Mucosa of rectum (tissue), 2 donors: ENCODE measurements at regions not wholly inside any gene's neighbourhood (a gene's known extent, or its start where the extent isn't known, plus 50 kb on each side); places are given as distances from the start of the nearest gene placed in this dataset.
A peak's percentile ranks its signal among the peaks of the same experiment; 100 is the strongest.

Experiments used
- H3K27ac ChIP-seq, 2 donors: one replicate each; pipeline ENCODE4 v1.7.0; 2013; ENCODE audit warnings: inconsistent platforms in 2 of 2, low read depth in 2 of 2, low read length in 2 of 2
- H3K27me3 ChIP-seq, 2 donors: one replicate each; pipeline ENCODE4 v1.7.0; 2013; ENCODE audit warnings: low read length in 2 of 2; ENCODE audit not compliant: control insufficient read depth in 2 of 2, insufficient read depth in 2 of 2
- H3K36me3 ChIP-seq, 2 donors: one replicate each; pipeline ENCODE4 v1.7.0; 2013; ENCODE audit warnings: low read length in 2 of 2; ENCODE audit not compliant: control insufficient read depth in 2 of 2, insufficient read depth in 2 of 2
- H3K4me1 ChIP-seq, 2 donors: one replicate each; pipeline ENCODE4 v1.7.0; 2013; ENCODE audit warnings: low read length in 2 of 2, mild to moderate bottlenecking in 1 of 2; ENCODE audit not compliant: control insufficient read depth in 2 of 2, insufficient read depth in 2 of 2
- H3K4me3 ChIP-seq, 2 donors: one replicate each; pipeline ENCODE4 v1.7.0; 2013; ENCODE audit warnings: low read length in 2 of 2
- H3K9ac ChIP-seq, 2 donors: one replicate each; pipeline ENCODE4 v1.7.0; 2013; ENCODE audit warnings: low read length in 2 of 2, low read depth in 1 of 2, mild to moderate bottlenecking in 1 of 2
- H3K9me3 ChIP-seq, 2 donors: one replicate each; pipeline ENCODE4 v1.7.0; 2013; ENCODE audit warnings: low read length in 2 of 2; ENCODE audit not compliant: control insufficient read depth in 2 of 2
- donor health status: healthy.
- donor health status: Normal muscosa, but diverticular disease.

- no peaks in the 10 kb centered on the region for H3K27me3 ChIP-seq
- H3K4me3 ChIP-seq = no peak overlapping the region
- H3K36me3 ChIP-seq = no peaks in the 10 kb centered on the region
- no peak overlapping the region for H3K9ac ChIP-seq
- H3K27ac ChIP-seq = peak overlapping the region in 1 of 2 donors; percentile 35
- no peaks in the 10 kb centered on the region for H3K9me3 ChIP-seq
- no peaks in the 10 kb centered on the region for H3K4me1 ChIP-seq
Observed at GRCh38 chr5:40405230-40405629, 274.5 kb upstream of the PTGER4 start.

GRCh38 chr5:40404613-40405012, 275.1 kb upstream of the PTGER4 start:
- no peak overlapping the region for H3K9ac ChIP-seq
- no peaks in the 10 kb centered on the region for H3K4me1 ChIP-seq
- H3K36me3 ChIP-seq = no peaks in the 10 kb centered on the region
- H3K9me3 ChIP-seq = no peaks in the 10 kb centered on the region
- no peak overlapping the region for H3K27ac ChIP-seq
- no peak overlapping the region for H3K4me3 ChIP-seq
- no peaks in the 10 kb centered on the region for H3K27me3 ChIP-seq

GRCh38 chr5:40402007-40402364, 277.7 kb upstream of the PTGER4 start:
- no peaks in the 10 kb centered on the region for H3K4me1 ChIP-seq
- H3K36me3 ChIP-seq = no peaks in the 10 kb centered on the region
- H3K9ac ChIP-seq = no peak overlapping the region
- no peak overlapping the region for H3K27ac ChIP-seq
- no peaks in the 10 kb centered on the region for H3K9me3 ChIP-seq
- H3K27me3 ChIP-seq = no peaks in the 10 kb centered on the region
- no peak overlapping the region for H3K4me3 ChIP-seq

- H3K9ac ChIP-seq = no peak overlapping the region
- no peaks in the 10 kb centered on the region for H3K36me3 ChIP-seq
- no peak overlapping the region for H3K4me3 ChIP-seq
- no peaks in the 10 kb centered on the region for H3K27me3 ChIP-seq
- no peaks in the 10 kb centered on the region for H3K9me3 ChIP-seq
- H3K27ac ChIP-seq = no peak overlapping the region
- no peaks in the 10 kb centered on the region for H3K4me1 ChIP-seq
Observed at GRCh38 chr5:40401284-40402006, 278.3 kb upstream of the PTGER4 start.

GRCh38 chr5:40400245-40400644, 279.5 kb upstream of the PTGER4 start:
- Histone ChIP-seq H3K9me3 (no peaks in the 10 kb centered on the region), H3K4me3 (no peak overlapping the region), H3K4me1 (no peaks in the 10 kb centered on the region), H3K9ac (no peak overlapping the region), H3K27ac (no peak overlapping the region), H3K36me3 (no peaks in the 10 kb centered on the region), H3K27me3 (no peaks in the 10 kb centered on the region)

GRCh38 chr5:40399349-40399748, 280.4 kb upstream of the PTGER4 start:
- no peaks in the 10 kb centered on the region for H3K9me3 ChIP-seq
- no peaks in the 10 kb centered on the region for H3K4me1 ChIP-seq
- no peak overlapping the region for H3K27ac ChIP-seq
- H3K9ac ChIP-seq = no peak overlapping the region
- H3K4me3 ChIP-seq = no peak overlapping the region
- no peaks in the 10 kb centered on the region for H3K27me3 ChIP-seq
- no peaks in the 10 kb centered on the region for H3K36me3 ChIP-seq

- no peaks in the 10 kb centered on the region for H3K4me1 ChIP-seq
- no peak overlapping the region for H3K4me3 ChIP-seq
- no peaks in the 10 kb centered on the region for H3K36me3 ChIP-seq
- no peaks in the 10 kb centered on the region for H3K9me3 ChIP-seq
- no peak overlapping the region for H3K9ac ChIP-seq
- H3K27ac ChIP-seq = no peak overlapping the region
- H3K27me3 ChIP-seq = no peaks in the 10 kb centered on the region
Observed at GRCh38 chr5:40397976-40398375, 281.7 kb upstream of the PTGER4 start.

- no peak overlapping the region for H3K27ac ChIP-seq
- H3K27me3 ChIP-seq = no peaks in the 10 kb centered on the region
- H3K36me3 ChIP-seq = no peaks in the 10 kb centered on the region
- no peak overlapping the region for H3K4me3 ChIP-seq
- H3K4me1 ChIP-seq = no peaks in the 10 kb centered on the region
- no peak overlapping the region for H3K9ac ChIP-seq
- no peaks in the 10 kb centered on the region for H3K9me3 ChIP-seq
Observed at GRCh38 chr5:40397091-40397490, 282.6 kb upstream of the PTGER4 start.

- Histone ChIP-seq H3K9ac (no peak overlapping the region), H3K4me3 (no peak overlapping the region), H3K9me3 (no peaks in the 10 kb centered on the region), H3K36me3 (no peaks in the 10 kb centered on the region), H3K27ac (no peak overlapping the region), H3K4me1 (no peaks in the 10 kb centered on the region), H3K27me3 (no peaks in the 10 kb centered on the region)
Observed at GRCh38 chr5:40396317-40396716, 283.4 kb upstream of the PTGER4 start.

GRCh38 chr5:40395251-40395650, 284.5 kb upstream of the PTGER4 start:
- Histone ChIP-seq H3K9ac (no peak overlapping the region), H3K27me3 (no peaks in the 10 kb centered on the region), H3K27ac (no peak overlapping the region), H3K4me1 (no peaks in the 10 kb centered on the region), H3K9me3 (no peaks in the 10 kb centered on the region), H3K4me3 (no peak overlapping the region), H3K36me3 (no peaks in the 10 kb centered on the region)

GRCh38 chr5:40394698-40395097, 285.0 kb upstream of the PTGER4 start:
- no peaks in the 10 kb centered on the region for H3K36me3 ChIP-seq
- no peaks in the 10 kb centered on the region for H3K9me3 ChIP-seq
- H3K4me3 ChIP-seq = no peak overlapping the region
- H3K27ac ChIP-seq = no peak overlapping the region
- H3K4me1 ChIP-seq = no peaks in the 10 kb centered on the region
- no peaks in the 10 kb centered on the region for H3K27me3 ChIP-seq
- no peak overlapping the region for H3K9ac ChIP-seq
